ENCODE measurements at regions not wholly inside any gene's neighbourhood (a gene's known extent, or its start where the extent isn't known, plus 50 kb on each side); places are given as distances from the start of the nearest gene placed in this dataset.

DNA sequence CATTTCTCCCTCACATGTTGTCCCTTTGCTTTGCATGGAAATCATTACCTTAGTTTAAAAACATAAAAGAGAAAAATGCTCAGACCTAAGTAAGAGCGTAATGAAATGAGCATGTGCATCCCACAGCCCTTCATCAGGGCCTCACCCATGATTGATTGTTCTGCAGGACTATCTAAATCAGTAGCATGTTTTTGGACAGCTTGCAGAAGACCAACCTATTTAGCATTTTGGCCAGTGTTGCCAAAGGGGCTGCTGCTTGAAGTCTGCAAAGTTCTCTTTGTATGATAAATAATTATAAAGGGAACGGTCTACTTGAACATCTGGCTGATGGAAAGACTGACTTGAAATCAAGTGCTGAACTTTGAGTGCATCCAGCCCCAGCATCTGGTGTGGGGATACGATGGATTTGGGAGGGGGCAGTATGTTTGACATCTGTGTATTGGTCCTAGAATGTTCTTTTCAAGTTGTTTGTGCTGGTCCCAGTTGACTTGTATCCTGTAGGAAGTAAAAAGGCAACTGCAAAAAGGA lies 76.1 kb upstream of the LIMCH1 start:
- DNase-seq, result no peak

DNA sequence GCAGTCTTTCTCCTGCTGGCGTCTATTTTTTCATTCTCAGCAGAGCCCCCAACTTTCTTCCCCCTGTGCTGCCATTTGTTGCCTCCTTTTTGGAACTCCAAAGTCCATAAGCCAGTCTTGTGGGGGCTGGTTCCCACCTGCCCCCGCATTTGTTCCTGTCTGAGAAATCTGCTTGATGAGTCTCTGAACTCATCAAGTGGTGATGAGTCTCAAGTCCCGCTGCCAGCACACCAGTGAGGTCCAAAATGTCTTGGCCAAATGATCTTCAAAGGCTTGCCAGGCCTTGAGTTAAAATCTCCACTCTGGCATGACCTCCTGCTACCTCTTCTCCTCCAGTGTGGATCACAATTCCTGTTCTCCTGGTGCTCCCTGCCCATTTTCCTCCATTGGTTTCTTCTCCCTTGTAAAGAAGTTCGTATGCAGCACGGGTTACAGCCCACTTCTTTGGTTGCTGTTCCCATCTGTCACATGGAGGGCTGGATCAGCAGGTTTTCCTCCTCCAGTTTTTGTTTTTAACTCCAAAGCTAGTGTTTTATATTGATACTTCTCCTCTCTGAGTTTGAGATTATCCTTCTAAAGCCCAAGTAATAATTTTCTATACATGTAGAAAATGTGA lies 72.7 kb upstream of the LIMCH1 start:
- no peak for DNase-seq

DNA sequence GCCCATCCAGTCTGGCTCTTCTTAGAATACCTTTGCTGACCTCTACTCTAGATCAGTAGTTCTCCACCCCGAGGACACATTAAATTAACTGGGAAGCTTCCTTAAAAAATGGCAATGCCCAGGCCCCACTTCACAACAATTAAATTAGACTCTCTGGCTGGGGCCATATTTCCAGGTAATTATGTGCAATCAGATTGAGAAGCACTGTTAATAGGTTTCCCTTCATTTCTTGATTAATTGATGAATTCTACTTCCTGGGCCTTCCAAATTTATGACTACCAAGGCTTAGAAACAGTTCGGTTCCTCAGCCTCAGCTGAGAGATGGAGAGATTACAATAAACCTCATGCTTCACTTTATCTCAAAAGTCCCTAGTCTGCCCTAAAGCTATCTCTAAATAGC lies 71.7 kb upstream of the LIMCH1 start:
- DNase-seq, result no peak

DNA sequence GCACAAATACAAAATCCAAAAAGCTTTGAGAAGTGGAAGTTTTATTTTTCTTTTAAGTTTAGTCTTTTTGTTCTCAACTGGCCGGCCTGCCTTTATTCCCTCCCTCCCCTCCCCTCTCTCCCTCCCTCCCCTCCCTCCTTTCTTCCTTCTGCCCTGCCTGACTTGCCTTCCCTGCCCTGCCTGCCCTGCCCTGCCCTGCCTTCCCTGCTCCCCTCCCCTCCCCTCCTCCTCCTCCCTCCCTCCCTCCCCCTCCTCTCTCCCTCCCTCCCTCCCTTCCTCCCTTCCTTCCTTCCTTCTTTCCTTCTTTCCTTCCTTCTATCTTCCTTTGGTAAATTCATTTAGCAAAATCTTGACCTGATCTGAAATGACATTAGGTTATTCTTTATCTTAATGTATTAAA lies 69.8 kb upstream of the LIMCH1 start:
- no peak for DNase-seq

DNA sequence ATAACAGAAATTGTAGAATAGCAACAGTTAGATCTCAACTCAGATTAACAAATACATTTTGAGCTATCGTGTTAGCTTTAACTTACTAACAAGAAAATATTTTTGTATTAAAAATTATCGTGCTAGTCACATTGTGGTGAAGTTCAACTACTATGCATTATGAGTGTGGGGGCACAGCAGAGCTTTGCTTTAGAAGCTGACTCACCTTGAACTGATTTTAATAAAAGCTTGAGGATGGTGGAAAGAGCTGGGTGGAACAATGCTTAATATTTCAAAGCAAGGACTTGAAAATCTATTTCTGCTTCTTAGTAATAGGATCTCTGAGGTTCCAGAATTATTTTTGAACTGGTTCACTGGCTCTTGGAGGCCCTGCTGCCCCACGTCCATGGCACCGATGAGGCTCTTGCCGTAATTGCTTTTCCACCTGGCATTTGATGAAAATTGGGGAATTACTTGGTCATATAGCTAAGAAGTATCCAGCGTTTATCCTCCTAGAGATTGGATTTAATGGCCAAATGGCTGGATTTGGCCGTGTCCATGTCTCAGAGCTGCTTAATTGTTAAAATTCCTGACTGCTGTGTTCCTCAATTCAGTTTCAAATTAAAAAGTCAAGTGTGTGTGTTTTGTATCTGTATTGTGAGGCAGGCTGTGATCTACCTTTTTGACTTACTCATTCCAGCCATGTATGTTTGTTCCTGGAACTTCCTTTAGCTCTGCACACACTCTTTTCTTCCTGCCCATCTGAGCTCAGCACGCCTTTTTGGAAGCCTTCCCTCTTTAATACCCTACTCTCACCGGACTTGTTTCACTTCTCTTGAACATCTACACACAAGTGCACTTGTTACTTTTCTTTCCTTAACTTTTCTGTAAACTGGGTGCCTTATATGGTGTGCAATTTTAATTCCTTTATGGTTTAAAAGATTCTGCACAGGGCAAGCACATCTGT lies 66.6 kb upstream of the LIMCH1 start:
- DNase-seq, result no peak

DNA sequence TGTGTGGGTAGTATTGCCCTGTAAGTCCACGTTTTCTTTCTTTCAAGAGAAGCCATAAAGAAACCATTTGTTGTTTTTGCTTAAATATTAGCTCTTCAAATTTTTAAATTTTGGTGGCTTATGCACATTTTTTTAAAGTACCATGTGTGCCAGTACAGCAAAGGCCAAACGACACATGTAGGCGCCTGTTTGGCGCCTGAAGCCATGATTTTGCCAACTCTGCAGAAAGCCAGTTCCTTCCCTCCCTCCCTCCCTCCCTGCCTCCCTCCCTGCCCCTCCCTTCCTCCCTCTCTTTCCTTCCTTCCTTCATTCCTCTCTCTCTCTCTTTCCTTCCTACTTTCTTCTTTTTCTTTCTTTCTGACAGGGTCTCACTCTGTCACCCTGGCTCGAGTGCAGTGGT lies 65.9 kb upstream of the LIMCH1 start:
- no peak for DNase-seq

DNA sequence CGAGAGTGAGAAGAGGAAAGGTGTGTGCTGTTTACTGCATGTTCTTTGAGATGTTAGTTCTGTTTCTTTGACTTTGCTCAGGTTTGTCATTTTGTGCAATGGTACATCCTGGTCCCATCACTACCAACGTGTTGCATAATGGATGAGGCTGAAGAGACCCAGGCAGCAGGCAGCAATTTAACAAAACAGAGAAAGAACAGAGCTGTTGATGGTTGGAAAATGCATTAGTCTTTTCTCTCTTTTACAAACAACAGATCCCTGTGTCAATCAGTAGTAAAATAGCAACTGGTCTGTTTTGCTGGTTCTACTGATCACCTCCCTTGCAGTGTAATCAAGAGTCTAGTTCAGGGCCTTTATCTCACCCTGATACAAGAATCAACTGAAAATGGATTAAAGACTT lies 64.8 kb upstream of the LIMCH1 start:
- DNase-seq, result no peak

DNA sequence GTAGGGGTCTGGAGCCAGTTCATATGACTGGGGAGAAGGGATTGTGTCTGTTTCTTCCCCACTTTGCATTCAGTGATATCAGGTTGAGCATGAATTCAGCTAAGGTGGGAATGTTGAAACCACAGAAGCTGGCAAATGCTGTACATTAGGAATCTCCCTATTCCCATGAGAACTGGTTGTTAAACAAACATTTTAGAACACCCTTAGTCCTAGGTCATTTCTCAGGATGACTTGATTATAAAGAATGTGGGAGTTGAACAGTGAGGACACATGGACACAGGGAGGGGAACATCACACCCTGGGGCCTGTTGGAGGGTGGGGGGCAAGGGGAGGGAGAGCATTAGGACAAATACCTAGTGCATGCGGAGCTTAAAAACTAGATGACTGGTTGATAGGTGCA lies 62.6 kb upstream of the LIMCH1 start:
- DNase-seq, result no peak

DNA sequence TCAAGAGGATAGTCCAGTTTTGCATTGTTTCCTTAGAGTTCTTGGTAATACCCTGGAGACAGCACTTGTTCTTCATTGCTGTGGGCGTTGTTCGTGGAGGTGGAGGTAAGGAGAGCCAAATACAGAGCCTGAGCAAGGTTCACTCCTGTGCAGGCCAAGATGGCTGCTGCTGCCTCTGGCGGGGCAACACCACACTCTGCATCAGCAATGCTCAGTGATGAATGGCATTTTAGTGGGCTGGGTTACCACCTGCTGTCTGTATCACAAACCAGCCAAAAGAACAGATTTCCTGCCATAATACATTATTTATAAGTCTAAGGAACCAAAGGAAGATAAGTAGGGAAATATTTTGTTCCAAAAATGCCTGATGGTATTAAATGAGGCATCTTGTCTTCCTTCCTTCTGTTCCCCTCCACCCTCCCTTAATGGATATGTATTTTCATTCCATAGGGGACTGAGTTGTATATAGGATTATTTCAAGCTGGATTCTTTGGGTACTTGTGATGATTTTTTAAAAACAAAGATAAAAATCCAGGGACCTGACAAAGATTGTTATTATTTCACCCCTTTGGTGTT lies 61.6 kb upstream of the LIMCH1 start:
- DNase-seq, result no peak

DNA sequence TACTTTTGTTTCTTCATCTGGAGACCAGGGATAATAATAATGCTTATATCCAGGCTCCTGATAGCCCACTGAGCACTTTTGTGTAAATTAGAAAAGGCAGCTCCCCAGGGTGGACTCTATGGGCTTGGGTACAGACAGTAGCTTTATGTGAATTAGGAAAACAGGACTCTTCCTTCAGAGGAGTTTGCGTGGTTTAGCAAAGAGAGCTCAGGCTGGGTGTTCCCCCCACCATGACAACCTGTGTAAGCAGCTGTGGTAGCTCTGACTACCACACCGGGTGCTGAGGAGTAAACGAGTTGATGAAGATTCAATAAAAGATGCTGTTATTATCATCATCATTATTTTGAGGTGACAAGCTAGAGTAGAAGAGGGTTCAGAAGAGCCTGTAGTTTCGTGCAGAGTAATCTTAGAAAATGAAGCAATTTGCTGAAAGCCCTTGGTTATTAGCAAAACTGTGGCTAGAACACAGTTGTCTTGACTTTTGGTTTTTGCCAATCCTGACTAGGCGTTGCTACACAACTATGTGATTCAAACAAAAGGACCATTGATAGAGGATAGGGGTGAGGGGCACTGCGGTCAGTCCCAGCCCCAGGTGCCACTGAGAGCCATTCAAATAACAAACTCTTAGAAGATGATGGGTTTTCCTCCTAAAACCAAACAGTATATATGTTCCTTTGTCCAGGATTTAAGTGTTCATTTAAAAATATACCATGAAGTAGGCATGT lies 60.6 kb upstream of the LIMCH1 start:
- DNase-seq, result no peak

DNA sequence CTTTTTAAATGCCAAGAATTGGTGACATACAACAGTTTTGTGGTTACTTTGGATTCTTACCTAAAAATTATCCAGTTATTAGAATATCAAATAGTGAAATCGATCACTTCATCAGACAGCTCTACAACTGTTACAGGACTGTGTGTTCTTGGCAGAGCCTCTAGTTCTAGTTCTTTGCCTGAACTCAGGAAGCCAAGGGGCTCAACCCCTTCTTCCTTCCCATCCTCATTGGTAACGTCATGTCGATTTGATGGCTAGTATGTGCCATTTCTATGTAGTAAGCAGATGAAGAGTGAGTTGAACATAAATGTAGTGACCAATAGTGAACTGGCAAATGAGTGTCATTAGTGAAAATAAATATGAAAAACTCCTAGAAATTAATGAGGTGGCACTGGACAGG lies 59.4 kb upstream of the LIMCH1 start:
- DNase-seq, result no peak

DNA sequence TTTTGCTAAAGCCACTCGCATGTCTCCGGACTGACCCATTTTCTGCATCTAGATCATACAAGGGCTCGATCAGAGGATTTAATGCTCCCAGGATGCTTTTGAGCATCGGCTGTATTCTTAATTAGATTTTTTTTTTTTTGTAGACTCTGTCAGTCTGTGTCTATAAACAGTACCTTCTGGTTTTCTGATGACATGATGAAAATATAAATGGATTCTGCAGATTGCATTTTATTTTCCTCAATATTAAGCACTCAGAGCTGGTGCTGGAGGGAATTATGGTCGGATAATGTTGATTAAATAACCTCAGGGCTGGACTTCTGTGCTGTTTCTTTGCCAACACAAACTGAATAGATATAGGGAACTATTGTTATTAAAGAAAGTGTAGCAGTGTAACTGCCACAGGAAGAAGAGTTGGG lies 57.1 kb upstream of the LIMCH1 start:
- no peak for DNase-seq

DNA sequence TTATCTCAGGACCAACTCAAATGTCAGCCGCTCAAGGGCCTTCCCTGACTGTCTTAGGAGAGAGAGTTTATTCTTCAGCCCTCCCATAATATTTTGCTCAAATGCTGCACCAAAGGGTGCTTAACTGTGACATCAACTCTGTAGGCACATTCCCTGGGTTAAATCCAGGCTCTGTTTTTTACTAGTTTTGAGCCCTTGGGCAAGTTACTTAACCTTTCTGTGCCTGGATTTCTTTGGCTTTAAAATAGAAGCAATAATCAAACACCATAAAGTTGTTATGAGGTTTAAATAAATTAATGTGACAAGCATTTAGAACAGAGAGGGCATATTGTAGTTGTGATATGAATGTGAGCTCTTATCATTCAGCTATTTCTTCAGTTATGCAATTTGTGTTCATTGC lies 54.2 kb upstream of the LIMCH1 start:
- no peak for DNase-seq

DNA sequence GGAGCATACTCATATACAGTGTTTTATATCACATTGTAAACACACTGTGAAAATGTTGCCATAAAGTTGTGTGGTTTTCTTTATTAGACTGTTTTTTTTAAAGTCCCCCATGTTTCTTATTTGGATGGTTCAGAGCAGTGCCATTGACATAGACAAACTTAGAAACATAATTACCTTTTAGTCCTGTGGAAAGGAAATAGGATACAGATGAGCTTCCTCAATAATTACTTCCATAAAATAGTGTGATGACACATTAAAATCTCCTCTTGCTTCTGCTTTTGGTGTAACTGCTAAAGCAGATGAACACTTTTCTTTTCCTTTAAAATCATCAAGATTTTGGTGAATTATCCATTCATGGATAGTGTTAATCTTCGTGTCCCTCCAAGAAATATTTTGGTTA lies 52.9 kb upstream of the LIMCH1 start:
- no peak for DNase-seq

DNA sequence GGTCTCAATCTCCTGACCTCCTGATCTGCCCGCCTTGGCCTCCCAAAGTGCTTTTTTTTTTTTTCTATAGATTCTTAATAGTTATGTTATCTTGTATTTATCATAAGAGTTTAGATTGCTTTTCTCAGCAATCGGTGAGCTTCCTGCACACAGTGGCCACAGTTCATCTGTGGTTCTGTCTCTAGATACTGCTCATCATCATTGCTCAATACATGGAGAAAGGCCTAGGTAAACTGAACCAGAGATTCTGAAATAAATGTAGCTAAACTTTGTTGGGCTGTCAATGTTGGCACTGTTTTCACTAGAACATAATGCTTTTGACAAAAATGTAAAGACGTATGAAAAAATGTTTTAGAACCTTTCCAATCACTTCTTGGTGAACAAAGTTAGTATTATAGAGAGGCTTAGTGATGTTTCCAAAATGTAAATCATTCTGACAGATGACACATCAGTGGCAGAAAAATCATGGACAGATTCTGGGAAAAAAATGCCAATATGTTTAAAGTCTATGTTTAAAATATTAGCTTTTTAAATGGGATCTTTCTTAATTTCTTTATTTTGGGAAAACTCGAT lies 50.0 kb upstream of the LIMCH1 start:
- DNase-seq, result no peak
